Tongue (tissue), 1 donor: ENCODE measurements at regions not wholly inside any gene's neighbourhood (a gene's known extent, or its start where the extent isn't known, plus 50 kb on each side); places are given as distances from the start of the nearest gene placed in this dataset.
"Not testable (repeated sequence)": the region's sequence is repeated elsewhere in the genome, so short reads cannot be mapped to it uniquely, and the experiment has no call there.

Experiments
- DNase-seq: peaks from one replicate; pipeline ENCODE4 v3.0.0-alpha.2; 2015

GRCh38 chr2:14454202-14454601 lies 178.3 kb upstream of the LRATD1 start:
- DNase-seq = no peak

GRCh38 chr2:14459786-14460325 lies 172.7 kb upstream of the LRATD1 start:
- DNase-seq = no peak

- no peak for DNase-seq
Observed at GRCh38 chr2:14475994-14476393, 156.5 kb upstream of the LRATD1 start.

GRCh38 chr2:14479486-14479885 lies 153.0 kb upstream of the LRATD1 start:
- no peak for DNase-seq

GRCh38 chr2:14480120-14480519 lies 152.4 kb upstream of the LRATD1 start:
- DNase-seq = no peak

- no peak for DNase-seq
Observed at GRCh38 chr2:14480906-14481305, 151.6 kb upstream of the LRATD1 start.

GRCh38 chr2:14492920-14493503 lies 139.5 kb upstream of the LRATD1 start:
- DNase-seq = peak; percentile 19

GRCh38 chr2:14494759-14495158 lies 137.8 kb upstream of the LRATD1 start:
- DNase-seq = no peak

- no peak for DNase-seq
Observed at GRCh38 chr2:14501061-14501460, 131.5 kb upstream of the LRATD1 start.

- DNase-seq = not testable (repeated sequence)
Observed at GRCh38 chr2:14506955-14507354, 125.6 kb upstream of the LRATD1 start.

- no peak for DNase-seq
Observed at GRCh38 chr2:14511541-14511940, 121.0 kb upstream of the LRATD1 start.

- DNase-seq = no peak
Observed at GRCh38 chr2:14513903-14514302, 118.6 kb upstream of the LRATD1 start.

- no peak for DNase-seq
Observed at GRCh38 chr2:14516844-14517243, 115.7 kb upstream of the LRATD1 start.

GRCh38 chr2:14517731-14518130 lies 114.8 kb upstream of the LRATD1 start:
- DNase-seq = no peak

- DNase-seq = no peak
Observed at GRCh38 chr2:14520385-14520945, 112.1 kb upstream of the LRATD1 start.

GRCh38 chr2:14524041-14524802 lies 108.3 kb upstream of the LRATD1 start:
- no peak for DNase-seq

GRCh38 chr2:14524803-14525080 lies 107.8 kb upstream of the LRATD1 start:
- no peak for DNase-seq

GRCh38 chr2:14530506-14530905 lies 102.0 kb upstream of the LRATD1 start:
- no peak for DNase-seq

GRCh38 chr2:14533131-14533757 lies 99.3 kb upstream of the LRATD1 start:
- DNase-seq = peak; percentile 9

GRCh38 chr2:14535156-14535555 lies 97.4 kb upstream of the LRATD1 start:
- DNase-seq = peak; percentile 18

GRCh38 chr2:14536976-14537375 lies 95.5 kb upstream of the LRATD1 start:
- no peak for DNase-seq

GRCh38 chr2:14540015-14540414 lies 92.5 kb upstream of the LRATD1 start:
- DNase-seq = no peak

GRCh38 chr2:14543284-14543683 lies 89.2 kb upstream of the LRATD1 start:
- DNase-seq = peak; percentile 36
